Stimulated activated CD4-positive, alpha-beta T cell treated with anti-CD3 and anti-CD28 coated beads, Interleukin-12 subunit alpha, Interleukin-12 subunit beta, amount 100 ng/mL, for 24 hours (primary cell): ENCODE measurements at regions not wholly inside any gene's neighbourhood (a gene's known extent, or its start where the extent isn't known, plus 50 kb on each side); places are given as distances from the start of the nearest gene placed in this dataset.

ENCODE experiments used
- DNase-seq, 2 experiments: peaks; one replicate each; pipeline ENCODE4 v3.0.0-alpha.2; 2020; ENCODE audit warnings: low read depth in 2 of 2

DNA sequence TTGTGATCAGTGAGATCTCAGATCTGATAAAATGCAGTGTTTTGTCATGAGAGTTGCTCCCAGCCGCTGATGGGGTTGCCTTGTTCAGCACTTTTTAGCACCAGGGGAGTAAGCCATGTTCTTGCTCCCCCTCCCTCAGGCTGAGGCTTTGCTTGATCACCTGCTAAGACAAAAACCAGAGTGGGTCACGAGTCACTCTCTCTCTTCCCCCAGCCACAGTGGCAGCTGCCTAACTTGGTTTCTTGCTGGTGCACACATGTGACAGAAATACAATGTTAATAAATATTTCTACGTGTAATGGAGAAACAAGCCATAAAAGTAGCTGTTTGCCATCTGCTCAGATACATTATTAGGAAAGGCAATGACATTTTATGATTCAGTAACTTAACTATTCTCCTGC, 212.4 kb upstream of the DMRT1 start:
- DNase-seq, result no peak

- no peak for DNase-seq
Observed at GRCh38 chr9:630817-631216, 210.7 kb upstream of the DMRT1 start.

- no peak for DNase-seq
Observed at GRCh38 chr9:631596-631995, 209.9 kb upstream of the DMRT1 start.

- no peak for DNase-seq
Observed at GRCh38 chr9:633461-633860, 208.0 kb upstream of the DMRT1 start.

- no peak for DNase-seq
Observed at GRCh38 chr9:636931-637591, 204.4 kb upstream of the DMRT1 start.

DNA sequence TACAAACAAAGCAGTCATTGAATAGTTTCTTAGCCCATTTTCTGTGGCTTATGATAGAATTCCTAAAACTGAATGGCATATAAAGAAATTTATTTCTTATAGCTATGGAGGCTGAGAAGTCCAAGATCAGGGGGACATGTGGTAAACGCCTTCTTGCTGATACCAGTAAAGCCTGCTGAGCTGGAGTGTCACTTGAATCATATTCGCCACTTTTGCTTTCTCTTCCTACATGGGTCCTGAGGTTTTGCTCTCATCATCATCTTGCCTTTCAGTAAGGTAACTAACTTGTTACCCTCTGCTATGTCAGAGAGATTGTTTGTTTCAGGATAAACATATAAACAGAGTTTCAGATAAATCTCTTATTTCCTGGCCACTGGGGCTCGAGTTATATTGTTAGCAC, 203.3 kb upstream of the DMRT1 start:
- DNase-seq, result no peak

DNA sequence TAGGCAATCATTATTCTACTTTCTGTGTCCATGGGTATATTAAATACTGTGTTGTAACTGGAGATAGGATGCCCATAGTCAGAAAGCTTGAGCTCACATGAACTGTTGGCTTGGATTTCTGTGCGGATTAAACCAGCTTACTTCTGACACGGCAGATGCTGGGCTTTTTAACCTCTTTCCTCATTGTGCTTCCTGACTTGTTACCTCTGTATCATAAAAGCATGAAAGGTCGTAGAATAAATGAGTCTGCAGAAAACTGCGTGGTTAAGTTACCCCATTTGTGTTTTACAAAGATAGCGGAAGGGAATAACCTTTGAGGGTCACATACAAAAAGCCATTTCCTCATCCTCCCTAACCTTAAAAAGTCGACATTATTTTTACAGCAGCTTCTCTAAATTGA, 199.5 kb upstream of the DMRT1 start:
- DNase-seq, result no peak

DNA sequence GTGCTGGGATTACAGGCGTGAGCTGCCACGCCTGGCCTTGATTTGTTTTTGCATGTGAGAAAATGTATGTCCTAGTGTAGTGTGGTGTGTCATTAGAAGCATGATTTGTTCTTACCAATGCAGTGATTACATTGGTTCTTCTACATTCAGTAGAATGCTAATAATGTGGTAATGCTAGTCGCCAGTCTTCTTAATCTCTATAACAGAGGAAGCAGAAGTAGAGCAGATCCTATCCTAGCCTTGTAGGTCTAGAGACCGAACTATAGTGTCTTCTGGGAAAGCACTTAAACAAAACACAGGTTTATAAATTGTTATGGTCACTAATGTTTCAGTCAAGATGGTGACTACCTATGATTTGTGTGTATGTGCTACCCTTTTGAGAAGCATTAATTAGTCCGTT, 197.5 kb upstream of the DMRT1 start:
- DNase-seq, result no peak

DNA sequence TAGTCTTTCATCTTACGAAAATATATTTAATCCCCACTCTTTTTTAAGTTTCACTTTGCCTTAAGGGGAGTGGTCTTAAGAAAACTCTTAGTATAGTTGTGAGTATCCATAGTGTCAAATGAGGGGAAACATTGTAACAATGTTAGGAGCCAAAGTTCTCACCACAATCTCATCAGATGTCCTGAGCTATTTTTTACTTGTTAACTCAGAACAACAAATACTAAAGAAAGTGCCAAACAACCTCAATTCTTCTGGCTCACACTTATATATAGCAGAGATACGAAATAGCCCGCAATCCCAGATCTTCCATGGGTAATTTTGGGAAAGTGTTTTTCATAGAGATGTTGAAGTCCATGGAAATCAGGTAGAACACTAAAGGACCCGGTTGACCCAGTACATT, 194.0 kb upstream of the DMRT1 start:
- DNase-seq, result no peak

GRCh38 chr9:649128-650074, 192.1 kb upstream of the DMRT1 start:
- no peak for DNase-seq

DNA sequence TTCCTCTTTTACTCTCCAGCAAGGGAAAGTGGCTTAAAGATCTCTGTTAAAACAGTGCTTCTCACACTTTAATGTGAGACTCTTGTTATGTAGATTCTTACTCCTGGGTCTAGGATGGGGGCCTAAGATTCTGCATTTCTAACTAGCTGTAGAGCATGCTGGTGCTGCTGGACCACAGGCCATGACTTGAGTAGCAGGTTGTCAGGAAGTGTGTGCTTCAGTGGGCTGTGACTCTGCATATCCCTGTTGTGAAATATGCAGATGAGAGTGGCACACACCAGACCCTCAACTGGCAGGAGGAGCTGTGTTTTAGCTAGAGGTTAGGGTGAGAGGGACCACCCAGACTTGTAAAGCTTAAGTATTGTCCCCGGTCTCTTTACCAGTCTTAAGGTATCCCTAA, 191.1 kb upstream of the DMRT1 start:
- DNase-seq, result no peak

DNA sequence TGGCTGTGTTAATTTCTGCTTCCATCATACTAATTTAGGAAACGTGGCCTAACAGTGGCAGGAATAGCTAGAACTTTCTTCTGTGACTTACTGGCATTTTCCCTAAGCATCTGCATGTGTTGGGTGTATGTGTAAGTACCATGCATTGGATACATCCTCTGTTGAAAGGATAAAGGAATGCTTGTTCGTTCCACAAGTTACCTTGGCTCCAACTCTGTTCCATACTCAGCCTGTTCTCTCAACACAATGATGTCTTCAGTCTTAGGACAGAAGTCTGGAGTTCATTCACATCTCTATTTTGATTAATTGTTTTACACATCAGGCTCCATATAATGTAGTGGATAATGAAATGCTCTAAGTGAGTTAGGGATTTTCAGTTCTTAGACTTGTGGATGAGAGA, 190.1 kb upstream of the DMRT1 start:
- DNase-seq, result no peak

DNA sequence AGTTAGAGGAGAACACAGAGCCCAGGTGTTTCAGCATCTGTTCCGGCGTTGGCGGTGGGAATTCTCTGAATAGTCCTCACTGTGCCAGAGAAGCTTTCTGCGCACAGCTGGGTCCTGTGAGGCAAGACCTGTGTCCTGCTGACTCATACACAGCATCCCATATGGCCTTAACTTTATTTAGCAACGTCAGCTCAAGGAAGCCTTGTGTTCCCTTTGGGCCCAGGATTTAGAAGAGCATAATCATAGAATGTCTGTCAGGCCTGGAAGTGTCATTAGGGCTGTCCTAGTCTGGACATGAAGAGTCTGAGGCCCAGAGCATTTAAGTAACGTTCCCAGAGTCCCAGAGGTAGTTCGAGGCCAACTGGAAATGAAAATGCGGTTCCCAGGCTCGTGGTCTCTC, 188.6 kb upstream of the DMRT1 start:
- no peak for DNase-seq

DNA sequence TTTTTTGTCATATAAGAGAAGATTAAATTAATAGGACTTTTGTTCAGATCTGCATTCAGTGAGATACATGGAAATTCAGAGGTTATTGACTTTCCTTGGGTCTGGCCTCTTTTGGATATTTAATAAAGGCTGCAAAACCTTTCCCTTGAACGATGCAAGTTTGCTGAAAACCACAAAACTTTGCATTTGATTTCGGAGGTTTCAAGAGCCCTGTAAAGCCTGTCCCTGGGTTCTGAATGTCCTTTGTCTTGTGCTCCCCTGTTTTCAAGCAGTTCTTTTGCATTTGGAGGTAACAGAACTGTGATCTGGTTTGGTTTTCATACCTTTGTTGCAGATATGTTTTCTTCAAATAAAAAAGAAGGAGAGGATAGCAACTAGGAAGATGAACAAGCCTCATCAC, 188.1 kb upstream of the DMRT1 start:
- DNase-seq, result no peak

GRCh38 chr9:653856-654387, 187.6 kb upstream of the DMRT1 start:
- DNase-seq, result no peak

DNA sequence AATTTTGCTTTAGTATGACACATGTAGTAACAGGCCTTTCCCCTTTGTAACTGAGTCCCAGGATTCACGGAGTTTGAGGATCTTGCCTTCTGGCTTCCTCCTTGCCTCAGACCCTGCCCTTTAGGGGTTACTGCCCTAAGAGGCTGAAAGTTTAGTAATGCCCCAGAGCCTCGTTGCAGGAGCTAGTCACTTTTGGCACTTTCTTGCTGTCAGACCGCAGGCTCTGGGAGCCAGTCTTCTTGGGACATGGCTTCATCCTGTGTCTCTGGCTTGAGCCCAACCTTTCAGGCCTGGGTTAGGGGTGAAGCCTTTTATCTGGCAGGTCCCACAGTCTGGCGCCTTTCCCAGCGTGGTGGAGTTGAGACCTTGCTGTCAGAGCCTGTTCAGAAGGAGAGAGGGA, 185.6 kb upstream of the DMRT1 start:
- no peak for DNase-seq

DNA sequence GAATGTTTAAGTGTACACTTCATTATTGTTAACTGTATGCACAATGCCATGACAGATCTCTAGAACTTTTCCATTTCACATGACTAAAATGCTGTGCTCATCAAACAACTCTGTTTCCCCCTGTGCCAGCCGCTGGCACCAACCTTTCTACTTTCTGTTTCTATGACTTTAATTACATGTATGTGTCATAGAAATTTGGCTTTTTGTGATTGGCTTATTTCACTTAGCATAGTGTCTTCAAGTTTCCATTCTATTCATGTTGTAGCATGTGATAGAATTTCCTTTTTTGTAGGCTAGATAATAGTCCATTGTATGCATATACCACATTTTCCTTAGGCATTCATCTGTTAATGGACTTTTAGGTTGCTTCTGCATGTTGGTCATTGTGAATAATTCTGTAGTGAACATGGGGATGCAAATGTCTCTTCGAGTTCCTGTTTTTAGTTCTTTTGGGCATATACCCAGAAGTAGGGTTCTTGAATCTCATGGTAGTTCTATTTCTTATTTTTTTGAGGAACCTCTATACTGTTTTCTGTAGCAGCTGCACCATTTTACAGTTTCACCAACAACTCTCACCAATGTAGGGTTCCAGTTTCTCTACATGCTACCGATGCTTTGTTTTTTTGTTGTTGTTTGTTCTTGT, 184.4 kb upstream of the DMRT1 start:
- DNase-seq, result no peak

DNA sequence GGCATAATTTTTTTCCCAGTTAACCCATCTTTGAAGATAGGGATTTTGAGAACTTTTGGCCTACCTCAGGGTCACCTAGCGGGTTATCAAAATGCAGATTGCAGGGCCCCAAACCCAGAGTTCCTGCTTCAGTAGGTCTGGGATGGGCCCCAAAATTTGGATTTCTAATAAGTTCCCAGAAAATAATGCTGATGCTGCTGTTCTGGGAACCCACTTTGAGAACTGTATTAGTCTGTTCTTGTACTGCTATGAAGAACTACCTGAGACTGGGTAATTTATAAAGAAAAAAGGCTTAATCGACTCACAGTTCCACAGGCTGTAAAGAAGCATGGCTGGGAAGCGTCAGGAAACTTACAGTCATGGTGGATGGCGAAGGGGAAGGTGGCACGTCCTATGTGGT, 182.2 kb upstream of the DMRT1 start:
- no peak for DNase-seq

GRCh38 chr9:660227-660626, 181.3 kb upstream of the DMRT1 start:
- no peak for DNase-seq

- DNase-seq, result no peak
Observed at GRCh38 chr9:663541-663940, 178.0 kb upstream of the DMRT1 start.

GRCh38 chr9:665296-665695, 176.2 kb upstream of the DMRT1 start:
- DNase-seq, result no peak

DNA sequence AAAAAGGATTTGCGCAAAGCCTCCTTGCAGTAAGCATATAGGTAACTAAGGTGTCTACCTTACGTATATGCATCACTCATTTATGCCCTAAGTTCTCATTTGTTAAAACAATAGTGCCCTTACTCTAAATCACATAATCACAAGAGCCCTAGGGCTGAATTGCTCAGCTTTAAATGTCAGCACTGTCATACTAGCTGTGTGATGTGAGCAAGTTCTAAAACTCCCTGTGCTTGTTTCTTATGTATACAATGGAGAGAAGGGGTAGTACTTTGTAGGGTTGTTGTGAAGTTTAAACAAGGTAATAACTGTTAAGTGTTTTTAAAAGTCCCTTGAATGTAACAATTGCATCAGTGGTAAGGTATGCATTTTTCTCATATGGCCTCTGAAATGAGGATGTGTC, 169.5 kb upstream of the DMRT1 start:
- no peak for DNase-seq

GRCh38 chr9:672851-673250, 168.6 kb upstream of the DMRT1 start:
- no peak for DNase-seq
